Activated naive CD4-positive, alpha-beta T cell (primary cell): ENCODE measurements at regions not wholly inside any gene's neighbourhood (a gene's known extent, or its start where the extent isn't known, plus 50 kb on each side); places are given as distances from the start of the nearest gene placed in this dataset.
"Not testable (repeated sequence)": the region's sequence is repeated elsewhere in the genome, so short reads cannot be mapped to it uniquely, and the experiment has no call there.

Source experiments
- DNase-seq, 4 experiments: peaks; one replicate each; lab custom pipeline; 2025; lab: John Stamatoyannopoulos, UW

- DNase-seq = no peak
Observed at GRCh38 chr13:88718781-88719180, 1047.6 kb downstream of the SLITRK5 start.

- DNase-seq = no peak
Observed at GRCh38 chr13:88726075-88726474, 1054.9 kb downstream of the SLITRK5 start.

GRCh38 chr13:88727236-88727635, 1056.1 kb downstream of the SLITRK5 start:
- DNase-seq = not testable (repeated sequence)

GRCh38 chr13:88729605-88730004, 1058.4 kb downstream of the SLITRK5 start:
- DNase-seq = no peak

GRCh38 chr13:88736026-88736425, 1064.9 kb downstream of the SLITRK5 start:
- DNase-seq = no peak

- DNase-seq = no peak
Observed at GRCh38 chr13:88739195-88739594, 1068.0 kb downstream of the SLITRK5 start.

GRCh38 chr13:88744289-88744688, 1073.1 kb downstream of the SLITRK5 start:
- DNase-seq = no peak

- DNase-seq = no peak
Observed at GRCh38 chr13:88745011-88745410, 1073.8 kb downstream of the SLITRK5 start.

- DNase-seq = no peak
Observed at GRCh38 chr13:88752041-88752440, 1080.9 kb downstream of the SLITRK5 start.

GRCh38 chr13:88754141-88754540, 1083.0 kb downstream of the SLITRK5 start:
- no peak for DNase-seq

GRCh38 chr13:88761145-88761544, 1090.0 kb downstream of the SLITRK5 start:
- DNase-seq = no peak

GRCh38 chr13:88764103-88764502, 1092.9 kb downstream of the SLITRK5 start:
- DNase-seq = no peak

- no peak for DNase-seq
Observed at GRCh38 chr13:88800505-88800904, 1129.3 kb downstream of the SLITRK5 start.

- DNase-seq = no peak
Observed at GRCh38 chr13:88801361-88801760, 1130.2 kb downstream of the SLITRK5 start.

GRCh38 chr13:88802886-88803285, 1131.7 kb downstream of the SLITRK5 start:
- no peak for DNase-seq

- DNase-seq = no peak
Observed at GRCh38 chr13:88806438-88806837, 1135.3 kb downstream of the SLITRK5 start.

- no peak for DNase-seq
Observed at GRCh38 chr13:88817560-88817959, 1146.4 kb downstream of the SLITRK5 start.

- DNase-seq = no peak
Observed at GRCh38 chr13:88823114-88823513, 1151.9 kb downstream of the SLITRK5 start.

- no peak for DNase-seq
Observed at GRCh38 chr13:88824218-88824617, 1153.0 kb downstream of the SLITRK5 start.

GRCh38 chr13:88840085-88840484, 1168.9 kb downstream of the SLITRK5 start:
- no peak for DNase-seq

- DNase-seq = not testable (repeated sequence)
Observed at GRCh38 chr13:88852293-88852692, 1181.1 kb downstream of the SLITRK5 start.

- no peak for DNase-seq
Observed at GRCh38 chr13:88857256-88857655, 1186.1 kb downstream of the SLITRK5 start.

GRCh38 chr13:88862095-88862620, 1191.0 kb downstream of the SLITRK5 start:
- no peak for DNase-seq

GRCh38 chr13:88863116-88863515, 1191.9 kb downstream of the SLITRK5 start:
- no peak for DNase-seq

GRCh38 chr13:88866195-88866594, 1195.0 kb downstream of the SLITRK5 start:
- DNase-seq = no peak
